SK-N-SH (cell line): ENCODE measurements at regions not wholly inside any gene's neighbourhood (a gene's known extent, or its start where the extent isn't known, plus 50 kb on each side); places are given as distances from the start of the nearest gene placed in this dataset.

Source experiments
- CTCF ChIA-PET: fragments of 300-600, 350-600 bp; formaldehyde crosslinking; extraction: SDS; loops from one replicate; lab custom pipeline; 2021; lab: Yijun Ruan, JAX
- POLR2A ChIA-PET: fragments of 350-600 bp; sonication (Branson Sonifier 250); formaldehyde crosslinking; extraction: SDS; loops from one replicate; lab custom pipeline; 2020; ENCODE audit warnings: antibody characterized with exemption, inconsistent platforms; lab: Yijun Ruan, JAX
- DNase-seq: peaks from one replicate; pipeline ENCODE4 v3.0.0; 2012
- H2AFZ ChIP-seq: fragments of 200-600 bp; sonication (generic); 2 replicates; pipeline ENCODE4 v1.8.1; 2016; ENCODE audit warnings: antibody characterized with exemption, mild to moderate bottlenecking, low read depth
- H3F3A ChIP-seq: fragments of 200-600 bp; sonication (generic); replicated peaks from 2 replicates; pipeline ENCODE3; 2016; ENCODE audit warnings: antibody characterized with exemption, mild to moderate bottlenecking; ENCODE audit not compliant: insufficient read depth
- H3K27ac ChIP-seq, 2 experiments: fragments of 200-500 bp in 1 of 2; fragments of 200-600 bp in 1 of 2; sonication (Bioruptor generic) in 1 of 2; sonication (generic), shearing (Covaris generic) in 1 of 2; 2 replicates each; pipeline versions ENCODE4 v1.5.1 to v1.6.1; 2014 to 2016; ENCODE audit warnings: low read depth in 2 of 2, inconsistent platforms in 1 of 2, low read length in 1 of 2, mild to moderate bottlenecking in 1 of 2, mixed read lengths in 1 of 2
- H3K27me3 ChIP-seq: fragments of 200-600 bp; sonication (generic), shearing (Covaris generic); 2 replicates; pipeline ENCODE4 v1.6.1; 2016; ENCODE audit warnings: mixed run types; ENCODE audit not compliant: insufficient read depth
- H3K36me3 ChIP-seq, 2 experiments: fragments of 200-500 bp in 1 of 2; fragments of 200-600 bp in 1 of 2; sonication (Bioruptor generic) in 1 of 2; sonication (generic) in 1 of 2; replicated peaks in 1 of 2; 2 replicates each; pipeline versions ENCODE3 to v1.5.1; 2014 to 2016; ENCODE audit warnings: low read length in 1 of 2, mild to moderate bottlenecking in 1 of 2; ENCODE audit not compliant: insufficient read depth in 2 of 2, control insufficient read depth in 1 of 2
- H3K4me1 ChIP-seq, 2 experiments: fragments of 200-500 bp in 1 of 2; fragments of 200-600 bp in 1 of 2; sonication (Bioruptor generic) in 1 of 2; sonication (generic), shearing (Covaris generic) in 1 of 2; 2 replicates each; pipeline versions ENCODE4 v1.5.1 to v1.6.1; 2014 to 2016; ENCODE audit warnings: low read depth in 1 of 2, low read length in 1 of 2, mixed run types in 1 of 2; ENCODE audit not compliant: insufficient read depth in 2 of 2, control insufficient read depth in 1 of 2
- H3K4me2 ChIP-seq: fragments of 200-600 bp; sonication (generic), shearing (Covaris generic); 2 replicates; pipeline ENCODE4 v1.6.1; 2017; ENCODE audit warnings: mixed run types
- H3K4me3 ChIP-seq, 2 experiments: fragments of 200-500 bp in 1 of 2; fragments of 200-600 bp in 1 of 2; sonication (Bioruptor generic) in 1 of 2; sonication (generic), shearing (Covaris generic) in 1 of 2; 2 replicates each; pipeline versions ENCODE4 v1.5.1 to v1.8.1; 2014 to 2016; ENCODE audit warnings: low read depth in 2 of 2, inconsistent platforms in 1 of 2, low read length in 1 of 2, mild to moderate bottlenecking in 1 of 2, mixed read lengths in 1 of 2, moderate library complexity in 1 of 2
- H3K79me2 ChIP-seq: fragments of 200-600 bp; sonication (generic); 2 replicates; pipeline ENCODE4 v1.8.1; 2017; ENCODE audit warnings: mild to moderate bottlenecking; ENCODE audit not compliant: insufficient read depth
- H3K9ac ChIP-seq: fragments of 200-600 bp; sonication (generic); 2 replicates; pipeline ENCODE4 v1.6.1; 2017; ENCODE audit warnings: mixed run types
- H3K9me2 ChIP-seq: fragments of 200-600 bp; sonication (generic); 2 replicates; pipeline ENCODE4 v1.6.1; 2017; ENCODE audit warnings: mixed run types
- H3K9me3 ChIP-seq: fragments of 200-600 bp; sonication (generic); 2 replicates; pipeline ENCODE4 v1.6.1; 2017; ENCODE audit warnings: mixed run types, mild to moderate bottlenecking, moderate library complexity
- H4K20me1 ChIP-seq: fragments of 200-600 bp; sonication (generic); 2 replicates; pipeline ENCODE4 v1.6.1; 2017; ENCODE audit warnings: mild to moderate bottlenecking, mixed run types; ENCODE audit not compliant: insufficient read depth
- CHD2 ChIP-seq: fragments of 150-350 bp; IDR thresholded peaks from 2 replicates; pipeline ENCODE4 v1.6.1; 2018; ENCODE audit warnings: low read length; ENCODE audit not compliant: partially characterized antibody
- EP300 ChIP-seq, 2 experiments: IDR thresholded peaks; 2 replicates each; pipeline versions ENCODE4 v1.4.0 to v1.6.1; 2012; ENCODE audit warnings: borderline replicate concordance in 1 of 2, low read depth in 1 of 2, low read length in 1 of 2
- FOSL2 ChIP-seq: IDR thresholded peaks from 2 replicates; pipeline ENCODE4 v1.4.0; 2012; ENCODE audit warnings: low read depth, mild to moderate bottlenecking, moderate library complexity, borderline replicate concordance
- FOXJ3 ChIP-seq: sonication (generic); formaldehyde crosslinking; IDR thresholded peaks from 2 replicates; pipeline ENCODE4 v1.5.1; 2020; ENCODE audit warnings: mild to moderate bottlenecking, missing genetic modification reagents
- GATA2 ChIP-seq: sonication (generic); formaldehyde crosslinking; IDR thresholded peaks from 2 replicates; pipeline ENCODE4 v1.5.0; 2020; ENCODE audit warnings: mild to moderate bottlenecking, missing genetic modification reagents
- MEF2A ChIP-seq: IDR thresholded peaks from 2 replicates; pipeline ENCODE4 v1.4.0; 2012; ENCODE audit warnings: low read depth, borderline replicate concordance
- MXI1 ChIP-seq: IDR thresholded peaks from 2 replicates; pipeline ENCODE4 v1.6.1; 2012; ENCODE audit warnings: mild to moderate bottlenecking, low read depth, low read length, improper control_type of control experiment
- RCOR1 ChIP-seq: fragments of 150-350 bp; IDR thresholded peaks from 2 replicates; pipeline ENCODE4 v1.6.1; 2017; ENCODE audit warnings: antibody characterized with exemption, low read length
- SIN3A ChIP-seq: IDR thresholded peaks from 2 replicates; pipeline ENCODE4 v1.6.1; 2012; ENCODE audit warnings: low read depth, mild to moderate bottlenecking, low read length, moderate library complexity, borderline replicate concordance
- SMC3 ChIP-seq: IDR thresholded peaks from 2 replicates; pipeline ENCODE4 v1.6.1; 2012; ENCODE audit warnings: low read depth, low read length, improper control_type of control experiment
- TAF1 ChIP-seq: IDR thresholded peaks from 2 replicates; pipeline ENCODE4 v1.6.1; 2012; ENCODE audit warnings: low read depth, mild to moderate bottlenecking, low read length, moderate library complexity, borderline replicate concordance
- WGBS: methylation state at CpG from one replicate; pipeline ENCODE4 v1.1.6; 2017; ENCODE audit warnings: low lambda C conversion rate; 5-methylcytosine and 5-hydroxymethylcytosine counted together
- TF ChIP-seq, protein P1 (sequence below): IDR thresholded peaks from 2 replicates; pipeline ENCODE4 v1.6.1; 2012; ENCODE audit warnings: mild to moderate bottlenecking, low read depth, low read length, moderate library complexity
- TF ChIP-seq, protein P2 (sequence below): IDR thresholded peaks from 2 replicates; pipeline ENCODE4 v1.4.0; 2012; ENCODE audit warnings: low read depth
- TF ChIP-seq, protein P3 (sequence below): IDR thresholded peaks from 2 replicates; pipeline ENCODE4; 2012

GRCh38 chr12:127235761-127236160, 1031.2 kb upstream of the TMEM132C start:
- Histone ChIP-seq H3K9ac (no peak overlapping the region), H3K79me2 (no peaks in the 10 kb centered on the region), H3K4me3 (no peak overlapping the region), H3F3A (no peaks in the 10 kb centered on the region), H3K27ac (no peak overlapping the region), H2AFZ (no peak overlapping the region), H3K4me2 (no peak overlapping the region), H3K4me1 (no peaks in the 10 kb centered on the region), H3K9me2 (no peaks in the 10 kb centered on the region), H4K20me1 (no peaks in the 10 kb centered on the region), H3K36me3 (no peaks in the 10 kb centered on the region), H3K9me3 (no peaks in the 10 kb centered on the region)
- CTCF ChIA-PET, result no interaction called here
- DNase-seq, result no peak
- POLR2A ChIA-PET, result no interaction called here
- TF ChIP-seq, protein P1, sequence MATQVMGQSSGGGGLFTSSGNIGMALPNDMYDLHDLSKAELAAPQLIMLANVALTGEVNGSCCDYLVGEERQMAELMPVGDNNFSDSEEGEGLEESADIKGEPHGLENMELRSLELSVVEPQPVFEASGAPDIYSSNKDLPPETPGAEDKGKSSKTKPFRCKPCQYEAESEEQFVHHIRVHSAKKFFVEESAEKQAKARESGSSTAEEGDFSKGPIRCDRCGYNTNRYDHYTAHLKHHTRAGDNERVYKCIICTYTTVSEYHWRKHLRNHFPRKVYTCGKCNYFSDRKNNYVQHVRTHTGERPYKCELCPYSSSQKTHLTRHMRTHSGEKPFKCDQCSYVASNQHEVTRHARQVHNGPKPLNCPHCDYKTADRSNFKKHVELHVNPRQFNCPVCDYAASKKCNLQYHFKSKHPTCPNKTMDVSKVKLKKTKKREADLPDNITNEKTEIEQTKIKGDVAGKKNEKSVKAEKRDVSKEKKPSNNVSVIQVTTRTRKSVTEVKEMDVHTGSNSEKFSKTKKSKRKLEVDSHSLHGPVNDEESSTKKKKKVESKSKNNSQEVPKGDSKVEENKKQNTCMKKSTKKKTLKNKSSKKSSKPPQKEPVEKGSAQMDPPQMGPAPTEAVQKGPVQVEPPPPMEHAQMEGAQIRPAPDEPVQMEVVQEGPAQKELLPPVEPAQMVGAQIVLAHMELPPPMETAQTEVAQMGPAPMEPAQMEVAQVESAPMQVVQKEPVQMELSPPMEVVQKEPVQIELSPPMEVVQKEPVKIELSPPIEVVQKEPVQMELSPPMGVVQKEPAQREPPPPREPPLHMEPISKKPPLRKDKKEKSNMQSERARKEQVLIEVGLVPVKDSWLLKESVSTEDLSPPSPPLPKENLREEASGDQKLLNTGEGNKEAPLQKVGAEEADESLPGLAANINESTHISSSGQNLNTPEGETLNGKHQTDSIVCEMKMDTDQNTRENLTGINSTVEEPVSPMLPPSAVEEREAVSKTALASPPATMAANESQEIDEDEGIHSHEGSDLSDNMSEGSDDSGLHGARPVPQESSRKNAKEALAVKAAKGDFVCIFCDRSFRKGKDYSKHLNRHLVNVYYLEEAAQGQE, result no peak
- TF ChIP-seq EP300 (IDR thresholded peaks at IDR 0.05; ENCODE audit: borderline replicate concordance in 1 of 2, low read depth in 1 of 2, low read length in 1 of 2) (no peak), MXI1 (no peak), SMC3 (no peak), TAF1 (no peak), SIN3A (no peak), RCOR1 (no peak), GATA2 (CRISPR knock-in tag) (no peak)
- TF ChIP-seq, protein P2, sequence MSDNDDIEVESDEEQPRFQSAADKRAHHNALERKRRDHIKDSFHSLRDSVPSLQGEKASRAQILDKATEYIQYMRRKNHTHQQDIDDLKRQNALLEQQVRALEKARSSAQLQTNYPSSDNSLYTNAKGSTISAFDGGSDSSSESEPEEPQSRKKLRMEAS, result no peak
- TF ChIP-seq, all 33 proteins: peak for 0
- WGBS, result 42% methylated on average over 6 of the region's 8 CpGs
- no peaks in the 10 kb centered on the region for H3K27me3 ChIP-seq

DNA sequence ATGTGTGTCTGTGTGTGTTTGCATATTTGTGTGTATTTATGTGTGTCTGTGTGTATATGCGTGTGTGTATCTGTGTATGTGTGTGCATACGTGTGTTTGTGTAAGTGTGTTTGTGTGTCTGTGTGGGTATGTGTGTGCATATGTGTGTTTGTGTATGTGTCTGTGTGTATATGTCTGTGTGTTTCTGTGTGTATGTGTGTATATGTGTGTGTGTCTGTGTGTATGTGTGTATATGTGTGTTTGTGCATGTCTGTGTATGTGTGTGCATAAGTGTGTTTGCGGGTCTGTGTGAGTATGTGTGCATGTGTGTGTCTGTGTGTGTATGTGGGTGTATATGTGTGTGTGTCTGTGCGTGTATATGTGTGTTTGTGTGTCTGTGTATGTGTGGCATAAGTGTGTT, 1030.5 kb upstream of the TMEM132C start:
- TF ChIP-seq GATA2 (CRISPR knock-in tag) (no peak), SIN3A (no peak), MEF2A (no peak), EP300 (IDR thresholded peaks at IDR 0.05; ENCODE audit: borderline replicate concordance in 1 of 2, low read depth in 1 of 2, low read length in 1 of 2) (no peak), FOXJ3 (CRISPR knock-in tag) (no peak), CHD2 (no peak), RCOR1 (no peak), FOSL2 (no peak), TAF1 (no peak), MXI1 (no peak)
- TF ChIP-seq, protein P3, sequence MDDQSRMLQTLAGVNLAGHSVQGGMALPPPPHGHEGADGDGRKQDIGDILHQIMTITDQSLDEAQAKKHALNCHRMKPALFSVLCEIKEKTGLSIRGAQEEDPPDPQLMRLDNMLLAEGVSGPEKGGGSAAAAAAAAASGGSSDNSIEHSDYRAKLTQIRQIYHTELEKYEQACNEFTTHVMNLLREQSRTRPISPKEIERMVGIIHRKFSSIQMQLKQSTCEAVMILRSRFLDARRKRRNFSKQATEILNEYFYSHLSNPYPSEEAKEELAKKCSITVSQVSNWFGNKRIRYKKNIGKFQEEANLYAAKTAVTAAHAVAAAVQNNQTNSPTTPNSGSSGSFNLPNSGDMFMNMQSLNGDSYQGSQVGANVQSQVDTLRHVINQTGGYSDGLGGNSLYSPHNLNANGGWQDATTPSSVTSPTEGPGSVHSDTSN, result no peak
- TF ChIP-seq, protein P1, result no peak
- Histone ChIP-seq H3F3A (no peaks in the 10 kb centered on the region), H3K4me2 (no peak overlapping the region), H3K4me3 (no peak overlapping the region), H4K20me1 (no peaks in the 10 kb centered on the region), H3K4me1 (no peaks in the 10 kb centered on the region), H3K27me3 (no peaks in the 10 kb centered on the region), H3K9me3 (no peaks in the 10 kb centered on the region), H2AFZ (no peak overlapping the region), H3K9me2 (no peaks in the 10 kb centered on the region), H3K36me3 (no peaks in the 10 kb centered on the region), H3K9ac (no peak overlapping the region), H3K27ac (no peak overlapping the region), H3K79me2 (no peaks in the 10 kb centered on the region)
- POLR2A ChIA-PET, result no interaction called here
- WGBS, result 38% methylated on average over 4 of the region's 4 CpGs
- DNase-seq, result no peak
- CTCF ChIA-PET, result no interaction called here
